Lower leg skin (tissue), 3 donors: ENCODE measurements at regions not wholly inside any gene's neighbourhood (a gene's known extent, or its start where the extent isn't known, plus 50 kb on each side); places are given as distances from the start of the nearest gene placed in this dataset.

Source experiments
- POLR2A ChIP-seq, 2 donors: fragments of 450-650 bp; IDR thresholded peaks; one replicate each; pipeline ENCODE4 v1.6.1; 2016 to 2017; ENCODE audit warnings: antibody characterized with exemption in 2 of 2, mild to moderate bottlenecking in 1 of 2, moderate library complexity in 1 of 2
- TF ChIP-seq, protein P1 (sequence below), 3 donors: fragments of 450-650 bp; IDR thresholded peaks; one replicate each; pipeline ENCODE4 v1.5.1; 2016; ENCODE audit warnings: antibody characterized with exemption in 3 of 3, mild to moderate bottlenecking in 3 of 3, moderate library complexity in 2 of 3

DNA sequence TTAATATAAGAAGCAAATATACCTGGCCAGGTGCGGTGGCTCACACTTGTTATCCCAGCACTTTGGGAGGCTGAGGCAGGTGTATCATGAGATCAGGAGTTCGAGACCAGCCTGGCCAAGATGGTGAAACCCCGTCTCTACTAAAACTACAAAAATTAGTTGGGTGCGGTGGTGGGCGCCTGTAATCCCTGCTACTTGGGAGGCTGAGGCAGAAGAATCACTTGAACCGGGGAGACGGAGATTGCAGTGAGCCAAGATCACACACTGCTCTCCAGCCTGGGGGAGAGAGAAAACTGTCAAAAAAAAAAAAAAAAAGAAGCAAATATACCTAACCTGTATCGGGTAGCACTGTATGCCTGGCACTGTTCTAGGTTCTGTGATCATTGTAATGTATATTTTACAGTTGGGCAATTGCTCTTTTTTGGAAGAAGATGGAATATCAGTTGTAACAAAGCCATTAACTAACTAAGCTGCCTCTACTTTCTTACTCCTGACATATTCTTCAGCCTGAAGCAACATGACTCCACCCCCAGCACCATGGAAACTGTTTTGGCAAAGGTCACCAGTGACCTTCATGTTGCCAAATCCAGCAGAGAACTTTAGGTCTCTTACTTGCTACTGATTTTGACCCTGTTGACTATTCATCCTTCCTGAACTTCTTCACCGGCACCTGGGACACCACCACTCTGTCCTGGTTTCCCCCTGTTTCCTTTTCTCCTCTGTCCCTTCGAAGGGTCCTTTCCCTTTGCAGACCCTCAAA lies 203.8 kb downstream of the RPLP1 start:
- TF ChIP-seq POLR2A (IDR thresholded peaks at IDR 0.05): no peak
- TF ChIP-seq, protein P1, sequence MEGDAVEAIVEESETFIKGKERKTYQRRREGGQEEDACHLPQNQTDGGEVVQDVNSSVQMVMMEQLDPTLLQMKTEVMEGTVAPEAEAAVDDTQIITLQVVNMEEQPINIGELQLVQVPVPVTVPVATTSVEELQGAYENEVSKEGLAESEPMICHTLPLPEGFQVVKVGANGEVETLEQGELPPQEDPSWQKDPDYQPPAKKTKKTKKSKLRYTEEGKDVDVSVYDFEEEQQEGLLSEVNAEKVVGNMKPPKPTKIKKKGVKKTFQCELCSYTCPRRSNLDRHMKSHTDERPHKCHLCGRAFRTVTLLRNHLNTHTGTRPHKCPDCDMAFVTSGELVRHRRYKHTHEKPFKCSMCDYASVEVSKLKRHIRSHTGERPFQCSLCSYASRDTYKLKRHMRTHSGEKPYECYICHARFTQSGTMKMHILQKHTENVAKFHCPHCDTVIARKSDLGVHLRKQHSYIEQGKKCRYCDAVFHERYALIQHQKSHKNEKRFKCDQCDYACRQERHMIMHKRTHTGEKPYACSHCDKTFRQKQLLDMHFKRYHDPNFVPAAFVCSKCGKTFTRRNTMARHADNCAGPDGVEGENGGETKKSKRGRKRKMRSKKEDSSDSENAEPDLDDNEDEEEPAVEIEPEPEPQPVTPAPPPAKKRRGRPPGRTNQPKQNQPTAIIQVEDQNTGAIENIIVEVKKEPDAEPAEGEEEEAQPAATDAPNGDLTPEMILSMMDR (IDR thresholded peaks at IDR 0.05): no peak
